ENCODE measurements at regions not wholly inside any gene's neighbourhood (a gene's known extent, or its start where the extent isn't known, plus 50 kb on each side); places are given as distances from the start of the nearest gene placed in this dataset.

DNA sequence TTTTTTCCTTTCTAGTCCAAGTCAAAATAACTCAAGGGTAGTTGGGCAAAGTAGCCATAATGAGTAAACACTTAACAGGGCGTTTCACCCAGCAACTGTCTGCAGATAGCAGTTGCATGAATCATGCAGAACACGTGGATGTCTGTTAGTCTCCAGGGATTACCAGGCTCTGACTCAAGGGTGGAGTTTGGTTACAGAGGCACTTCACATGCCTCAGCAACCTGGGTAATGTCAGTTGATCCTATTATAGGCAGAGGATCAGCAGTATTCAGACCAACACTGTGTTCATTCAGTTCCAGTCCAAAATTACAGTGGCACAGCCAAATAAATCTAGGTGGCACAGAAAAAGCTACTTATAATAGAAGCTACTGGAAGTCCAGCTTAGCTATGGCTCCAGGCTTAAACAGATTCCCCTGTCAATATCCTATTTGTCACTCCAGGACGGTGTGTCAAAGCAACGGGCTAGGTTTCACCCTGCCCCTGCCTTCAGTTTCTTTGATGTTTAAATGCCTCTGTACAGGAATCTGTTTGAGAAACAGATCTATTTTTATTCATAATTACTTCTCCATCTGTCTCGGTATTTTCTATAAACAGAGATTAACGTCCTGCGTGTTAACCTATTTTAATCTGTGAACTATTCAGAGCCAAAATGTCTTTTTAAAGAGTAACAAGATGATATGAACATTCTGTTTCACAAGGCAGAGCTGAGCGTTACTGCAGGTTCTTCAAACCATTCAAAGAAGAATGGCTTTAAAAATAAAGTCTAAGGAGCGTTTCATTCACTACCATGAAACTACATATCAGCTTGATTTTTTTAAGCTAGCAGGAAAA lies 162.6 kb upstream of the AKR1E2 start (continued):
- no peak for TF ChIP-seq THAP7 (CRISPR knock-in tag; IDR thresholded peaks at IDR 0.05)
- TF ChIP-seq RAD51 (IDR thresholded peaks at IDR 0.05; ENCODE audit: borderline replicate concordance, low read depth) = peak; percentile 35; the same call in 1 of the 2 replicates
- no peak for TF ChIP-seq ELF4 (CRISPR knock-in tag; IDR thresholded peaks at IDR 0.05)
- TF ChIP-seq, protein P1, sequence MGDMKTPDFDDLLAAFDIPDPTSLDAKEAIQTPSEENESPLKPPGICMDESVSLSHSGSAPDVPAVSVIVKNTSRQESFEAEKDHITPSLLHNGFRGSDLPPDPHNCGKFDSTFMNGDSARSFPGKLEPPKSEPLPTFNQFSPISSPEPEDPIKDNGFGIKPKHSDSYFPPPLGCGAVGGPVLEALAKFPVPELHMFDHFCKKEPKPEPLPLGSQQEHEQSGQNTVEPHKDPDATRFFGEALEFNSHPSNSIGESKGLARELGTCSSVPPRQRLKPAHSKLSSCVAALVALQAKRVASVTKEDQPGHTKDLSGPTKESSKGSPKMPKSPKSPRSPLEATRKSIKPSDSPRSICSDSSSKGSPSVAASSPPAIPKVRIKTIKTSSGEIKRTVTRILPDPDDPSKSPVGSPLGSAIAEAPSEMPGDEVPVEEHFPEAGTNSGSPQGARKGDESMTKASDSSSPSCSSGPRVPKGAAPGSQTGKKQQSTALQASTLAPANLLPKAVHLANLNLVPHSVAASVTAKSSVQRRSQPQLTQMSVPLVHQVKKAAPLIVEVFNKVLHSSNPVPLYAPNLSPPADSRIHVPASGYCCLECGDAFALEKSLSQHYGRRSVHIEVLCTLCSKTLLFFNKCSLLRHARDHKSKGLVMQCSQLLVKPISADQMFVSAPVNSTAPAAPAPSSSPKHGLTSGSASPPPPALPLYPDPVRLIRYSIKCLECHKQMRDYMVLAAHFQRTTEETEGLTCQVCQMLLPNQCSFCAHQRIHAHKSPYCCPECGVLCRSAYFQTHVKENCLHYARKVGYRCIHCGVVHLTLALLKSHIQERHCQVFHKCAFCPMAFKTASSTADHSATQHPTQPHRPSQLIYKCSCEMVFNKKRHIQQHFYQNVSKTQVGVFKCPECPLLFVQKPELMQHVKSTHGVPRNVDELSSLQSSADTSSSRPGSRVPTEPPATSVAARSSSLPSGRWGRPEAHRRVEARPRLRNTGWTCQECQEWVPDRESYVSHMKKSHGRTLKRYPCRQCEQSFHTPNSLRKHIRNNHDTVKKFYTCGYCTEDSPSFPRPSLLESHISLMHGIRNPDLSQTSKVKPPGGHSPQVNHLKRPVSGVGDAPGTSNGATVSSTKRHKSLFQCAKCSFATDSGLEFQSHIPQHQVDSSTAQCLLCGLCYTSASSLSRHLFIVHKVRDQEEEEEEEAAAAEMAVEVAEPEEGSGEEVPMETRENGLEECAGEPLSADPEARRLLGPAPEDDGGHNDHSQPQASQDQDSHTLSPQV (IDR thresholded peaks at IDR 0.05) = peak; percentile 46; the same call in 1 of the 2 replicates
- no peak for TF ChIP-seq CREB3 (tag; conservative IDR thresholded peaks at IDR 0.05; ENCODE audit: low read depth)
- no peak for TF ChIP-seq COPS2 (conservative IDR thresholded peaks at IDR 0.05)
- TF ChIP-seq NUFIP1 (IDR thresholded peaks at IDR 0.05; ENCODE audit: partially characterized antibody) = no peak
- TF ChIP-seq, protein P2, sequence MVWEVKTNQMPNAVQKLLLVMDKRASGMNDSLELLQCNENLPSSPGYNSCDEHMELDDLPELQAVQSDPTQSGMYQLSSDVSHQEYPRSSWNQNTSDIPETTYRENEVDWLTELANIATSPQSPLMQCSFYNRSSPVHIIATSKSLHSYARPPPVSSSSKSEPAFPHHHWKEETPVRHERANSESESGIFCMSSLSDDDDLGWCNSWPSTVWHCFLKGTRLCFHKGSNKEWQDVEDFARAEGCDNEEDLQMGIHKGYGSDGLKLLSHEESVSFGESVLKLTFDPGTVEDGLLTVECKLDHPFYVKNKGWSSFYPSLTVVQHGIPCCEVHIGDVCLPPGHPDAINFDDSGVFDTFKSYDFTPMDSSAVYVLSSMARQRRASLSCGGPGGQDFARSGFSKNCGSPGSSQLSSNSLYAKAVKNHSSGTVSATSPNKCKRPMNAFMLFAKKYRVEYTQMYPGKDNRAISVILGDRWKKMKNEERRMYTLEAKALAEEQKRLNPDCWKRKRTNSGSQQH (CRISPR knock-in tag; IDR thresholded peaks at IDR 0.05) = no peak
- TF ChIP-seq SMAD4 (CRISPR knock-in tag; conservative IDR thresholded peaks at IDR 0.05) = peak; percentile 78
- peak; percentile 63 for TF ChIP-seq ZFP1 (CRISPR knock-in tag; IDR thresholded peaks at IDR 0.05)
- TF ChIP-seq ARID1B (IDR thresholded peaks at IDR 0.05) = peak; percentile 79
- TF ChIP-seq PML (IDR thresholded peaks at IDR 0.05; ENCODE audit: low read length) = no peak
- no peak for TF ChIP-seq BMI1 (IDR thresholded peaks at IDR 0.05; ENCODE audit: low read length)
- no peak for TF ChIP-seq DEAF1 (CRISPR knock-in tag; IDR thresholded peaks at IDR 0.05)
- TF ChIP-seq ZNF133 (CRISPR knock-in tag; IDR thresholded peaks at IDR 0.05) = no peak
- no peak for TF ChIP-seq SLC30A9 (CRISPR knock-in tag; IDR thresholded peaks at IDR 0.05)
- no peak for TF ChIP-seq HNRNPL (IDR thresholded peaks at IDR 0.05; ENCODE audit: low read depth, low read length)
- no peak for TF ChIP-seq GABPB2 (CRISPR knock-in tag; conservative IDR thresholded peaks at IDR 0.05)
- TF ChIP-seq ZNF79 (CRISPR knock-in tag; IDR thresholded peaks at IDR 0.05; ENCODE audit: low read depth) = no peak
- TF ChIP-seq SMARCE1 (IDR thresholded peaks at IDR 0.05) = 0 out of 2 replicates have a peak, but pooled peaks have one; percentile 39

All from K562 (cell line).